NB4 (cell line): ENCODE measurements at regions not wholly inside any gene's neighbourhood (a gene's known extent, or its start where the extent isn't known, plus 50 kb on each side); places are given as distances from the start of the nearest gene placed in this dataset.

Source experiments
- CTCF ChIP-seq: IDR thresholded peaks from one replicate; pipeline ENCODE4 v1.5.1; 2012; ENCODE audit warnings: low read depth, low read length
- MAX ChIP-seq: IDR thresholded peaks from 2 replicates; pipeline ENCODE4 v1.6.1; 2011; ENCODE audit warnings: low read depth, low read length
- MYC ChIP-seq: IDR thresholded peaks from 2 replicates; pipeline ENCODE4 v1.6.1; 2011; ENCODE audit warnings: low read depth, low read length
- POLR2A ChIP-seq: IDR thresholded peaks from 2 replicates; pipeline ENCODE4 v1.6.1; 2011; ENCODE audit warnings: mild to moderate bottlenecking; ENCODE audit not compliant: insufficient read length; ENCODE audit errors: extremely low read depth

- TF ChIP-seq POLR2A = no peak
- TF ChIP-seq CTCF = no peak
- no peak for TF ChIP-seq MYC
- TF ChIP-seq MAX = no peak
Observed at GRCh38 chr5:116709082-116709481, 134.5 kb upstream of the SEMA6A start.
